GM18505 (cell line): ENCODE measurements at regions not wholly inside any gene's neighbourhood (a gene's known extent, or its start where the extent isn't known, plus 50 kb on each side); places are given as distances from the start of the nearest gene placed in this dataset.

Source experiments
- ATAC-seq: cut with Tn5 transposase; IDR thresholded peaks from one replicate; pipeline ENCODE4 v1.9.1; 2021; ENCODE audit not compliant: unreplicated experiment
- POLR2A ChIP-seq: IDR thresholded peaks from 4 replicates; pipeline ENCODE4 v1.6.1; 2011; ENCODE audit warnings: borderline replicate concordance; ENCODE audit not compliant: insufficient read depth, insufficient read length; ENCODE audit errors: extremely low read depth

GRCh38 chr3:3705090-3705775 lies 94.0 kb upstream of the LRRN1 start:
- no peak for TF ChIP-seq POLR2A

GRCh38 chr3:3701949-3702348 lies 97.3 kb upstream of the LRRN1 start:
- no peak for TF ChIP-seq POLR2A
- ATAC-seq, result no peak

More at GRCh38 chr3:3705090-3705775, 94.0 kb upstream of the LRRN1 start:
- no peak for ATAC-seq

GRCh38 chr3:3699816-3700633 lies 99.2 kb upstream of the LRRN1 start:
- no peak for TF ChIP-seq POLR2A
- no peak for ATAC-seq

- ATAC-seq, result no peak
- TF ChIP-seq POLR2A, result no peak
These were observed 99.8 kb upstream of the LRRN1 start for GRCh38 chr3:3699407-3699806.

- TF ChIP-seq POLR2A, result no peak
- ATAC-seq, result no peak
These were observed 102.9 kb upstream of the LRRN1 start for GRCh38 chr3:3696345-3696744.

- no peak for ATAC-seq
- no peak for TF ChIP-seq POLR2A
These were observed 105.6 kb upstream of the LRRN1 start for GRCh38 chr3:3693593-3693992.

GRCh38 chr3:3689601-3690375 lies 109.4 kb upstream of the LRRN1 start:
- no peak for TF ChIP-seq POLR2A
- no peak for ATAC-seq

- TF ChIP-seq POLR2A, result no peak
- ATAC-seq, result no peak
These were observed 112.2 kb upstream of the LRRN1 start for GRCh38 chr3:3686907-3687648.

GRCh38 chr3:3685721-3686120 lies 113.5 kb upstream of the LRRN1 start:
- no peak for TF ChIP-seq POLR2A
- no peak for ATAC-seq

- ATAC-seq, result no peak
- no peak for TF ChIP-seq POLR2A
These were observed 116.0 kb upstream of the LRRN1 start for GRCh38 chr3:3683261-3683660.

GRCh38 chr3:3675801-3676200 lies 123.4 kb upstream of the LRRN1 start:
- no peak for ATAC-seq

GRCh38 chr3:3675186-3675585 lies 124.0 kb upstream of the LRRN1 start:
- no peak for ATAC-seq
- no peak for TF ChIP-seq POLR2A

More at GRCh38 chr3:3675801-3676200, 123.4 kb upstream of the LRRN1 start:
- no peak for TF ChIP-seq POLR2A

- TF ChIP-seq POLR2A, result no peak
- ATAC-seq, result peak; percentile 99
These were observed 132.6 kb upstream of the LRRN1 start for GRCh38 chr3:3666664-3667063.
